ENCODE measurements at regions not wholly inside any gene's neighbourhood (a gene's known extent, or its start where the extent isn't known, plus 50 kb on each side); places are given as distances from the start of the nearest gene placed in this dataset.
A peak's percentile ranks its signal among the peaks of the same experiment; 100 is the strongest.

DNA sequence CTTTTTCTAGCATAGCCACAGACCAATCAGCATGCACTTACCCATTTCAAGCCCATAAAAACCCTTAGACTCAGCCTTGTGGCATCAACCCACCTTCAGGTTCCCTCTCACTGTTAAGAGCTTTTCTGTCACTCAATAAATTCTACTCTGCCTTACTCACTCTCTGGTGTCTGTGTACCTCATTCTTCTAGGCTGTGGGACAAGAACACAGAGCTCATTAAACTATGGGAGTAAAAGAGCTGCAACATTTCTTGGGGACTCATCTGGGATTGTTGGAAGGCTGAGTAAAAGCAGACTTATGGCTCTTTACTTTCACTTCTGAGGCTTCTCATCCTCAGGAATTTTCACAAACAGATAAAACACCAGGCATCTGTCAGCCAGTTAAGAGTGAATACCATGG is 879.3 kb downstream of the ROBO2 start:
- Histone ChIP-seq H3K4me1 (ENCODE audit: insufficient read depth, low read length) (no peaks in the 10 kb centered on the region), H3K4me2 (ENCODE audit: insufficient read depth, low read length) (no peak overlapping the region), H2AFZ (ENCODE audit: low read length) (no peak overlapping the region), H3K4me3 (ENCODE audit: insufficient read depth, low read length) (no peak overlapping the region), H3K79me2 (ENCODE audit: insufficient read depth, low read length) (no peaks in the 10 kb centered on the region), H4K20me1 (ENCODE audit: insufficient read depth, low read length) (no peaks in the 10 kb centered on the region), H3K36me3 (ENCODE audit: insufficient read depth, low read length) (no peaks in the 10 kb centered on the region), H3K9me3 (ENCODE audit: low read depth, low read length) (peaks cover 3% of the 10 kb centered on the region), H3K27me3 (ENCODE audit: insufficient read depth, low read length) (no peaks in the 10 kb centered on the region), H3K27ac (ENCODE audit: low read depth, low read length) (no peak overlapping the region)
- TF ChIP-seq, protein P1, sequence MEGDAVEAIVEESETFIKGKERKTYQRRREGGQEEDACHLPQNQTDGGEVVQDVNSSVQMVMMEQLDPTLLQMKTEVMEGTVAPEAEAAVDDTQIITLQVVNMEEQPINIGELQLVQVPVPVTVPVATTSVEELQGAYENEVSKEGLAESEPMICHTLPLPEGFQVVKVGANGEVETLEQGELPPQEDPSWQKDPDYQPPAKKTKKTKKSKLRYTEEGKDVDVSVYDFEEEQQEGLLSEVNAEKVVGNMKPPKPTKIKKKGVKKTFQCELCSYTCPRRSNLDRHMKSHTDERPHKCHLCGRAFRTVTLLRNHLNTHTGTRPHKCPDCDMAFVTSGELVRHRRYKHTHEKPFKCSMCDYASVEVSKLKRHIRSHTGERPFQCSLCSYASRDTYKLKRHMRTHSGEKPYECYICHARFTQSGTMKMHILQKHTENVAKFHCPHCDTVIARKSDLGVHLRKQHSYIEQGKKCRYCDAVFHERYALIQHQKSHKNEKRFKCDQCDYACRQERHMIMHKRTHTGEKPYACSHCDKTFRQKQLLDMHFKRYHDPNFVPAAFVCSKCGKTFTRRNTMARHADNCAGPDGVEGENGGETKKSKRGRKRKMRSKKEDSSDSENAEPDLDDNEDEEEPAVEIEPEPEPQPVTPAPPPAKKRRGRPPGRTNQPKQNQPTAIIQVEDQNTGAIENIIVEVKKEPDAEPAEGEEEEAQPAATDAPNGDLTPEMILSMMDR (IDR thresholded peaks at IDR 0.05; ENCODE audit: extremely low read depth, low read depth, low read length), result no peak
- peak; percentile 26 for DNase-seq (ENCODE audit: insufficient read length, low spot score, missing footprints)

DNA sequence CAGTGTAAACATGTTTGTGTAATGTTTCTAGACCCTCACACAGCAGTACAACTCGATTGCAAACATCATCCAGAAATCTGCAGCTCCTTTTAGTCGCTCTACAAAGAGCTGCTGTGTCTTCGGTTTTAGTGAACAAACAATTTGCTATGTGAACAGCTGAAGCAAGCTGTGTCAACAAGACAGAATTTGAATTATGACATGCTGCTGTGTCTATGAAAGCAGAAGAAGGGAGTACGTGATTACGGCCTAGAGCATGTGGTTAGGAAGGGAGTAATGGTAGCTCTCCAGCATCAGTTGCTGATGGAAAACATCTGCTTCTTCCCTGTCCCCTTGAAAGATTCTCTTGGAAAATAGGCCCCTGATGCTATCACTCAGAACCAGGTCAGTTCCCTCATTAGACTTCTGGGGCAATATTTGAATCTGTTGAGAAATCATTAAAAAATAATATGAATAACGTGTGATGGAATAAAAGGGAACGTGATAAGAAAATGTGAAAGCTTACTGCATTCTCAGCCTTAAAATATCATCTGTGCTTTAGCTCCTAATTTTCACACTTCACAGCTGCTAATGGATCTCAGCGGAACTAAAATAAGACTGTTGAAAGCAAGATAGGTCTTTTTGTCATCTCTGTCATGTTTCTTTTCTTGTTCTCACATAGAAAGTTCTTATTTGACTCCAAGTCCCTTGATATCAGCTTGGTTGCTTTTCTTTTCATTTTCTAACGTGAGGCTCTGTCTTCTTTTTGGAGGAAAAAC is 891.5 kb downstream of the ROBO2 start:
- Histone ChIP-seq H3K36me3 (ENCODE audit: insufficient read depth, low read length) (no peaks in the 10 kb centered on the region), H4K20me1 (ENCODE audit: insufficient read depth, low read length) (no peaks in the 10 kb centered on the region), H3K79me2 (ENCODE audit: insufficient read depth, low read length) (no peaks in the 10 kb centered on the region), H3K27ac (ENCODE audit: low read depth, low read length) (no peak overlapping the region), H3K27me3 (ENCODE audit: insufficient read depth, low read length) (no peaks in the 10 kb centered on the region), H3K4me1 (ENCODE audit: insufficient read depth, low read length) (no peaks in the 10 kb centered on the region), H3K4me3 (ENCODE audit: insufficient read depth, low read length) (no peak overlapping the region), H2AFZ (ENCODE audit: low read length) (no peak overlapping the region), H3K9me3 (ENCODE audit: low read depth, low read length) (no peaks in the 10 kb centered on the region), H3K4me2 (ENCODE audit: insufficient read depth, low read length) (no peak overlapping the region)
- TF ChIP-seq, protein P1 (IDR thresholded peaks at IDR 0.05; ENCODE audit: extremely low read depth, low read depth, low read length), result no peak
- no peak for DNase-seq (ENCODE audit: insufficient read length, low spot score, missing footprints)

DNA sequence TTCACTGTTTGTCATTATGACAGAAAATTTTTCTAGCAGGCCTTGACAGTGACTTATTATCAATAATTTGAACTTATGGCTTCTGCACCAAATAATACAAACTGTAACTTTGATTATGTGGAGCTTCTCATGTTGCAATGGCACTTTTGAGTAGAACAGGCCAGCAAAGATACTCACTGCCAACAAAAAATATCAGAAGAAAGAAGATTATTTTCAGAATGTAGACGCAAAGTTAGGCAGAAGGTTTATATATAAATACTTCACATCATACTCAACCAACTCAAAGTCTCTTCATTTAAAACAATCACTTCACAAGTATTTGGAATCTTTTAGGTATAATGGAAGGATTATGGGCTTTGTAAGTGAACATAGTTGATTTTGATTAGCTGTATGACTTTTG is 893.0 kb downstream of the ROBO2 start:
- H3K27ac ChIP-seq (ENCODE audit: low read depth, low read length), result no peak overlapping the region
- H3K9me3 ChIP-seq (ENCODE audit: low read depth, low read length), result no peaks in the 10 kb centered on the region
- H3K79me2 ChIP-seq (ENCODE audit: insufficient read depth, low read length), result no peaks in the 10 kb centered on the region
- no peaks in the 10 kb centered on the region for H3K4me1 ChIP-seq (ENCODE audit: insufficient read depth, low read length)
- H3K4me2 ChIP-seq (ENCODE audit: insufficient read depth, low read length), result no peak overlapping the region
- no peaks in the 10 kb centered on the region for H3K27me3 ChIP-seq (ENCODE audit: insufficient read depth, low read length)
- no peaks in the 10 kb centered on the region for H4K20me1 ChIP-seq (ENCODE audit: insufficient read depth, low read length)
- TF ChIP-seq, protein P1 (IDR thresholded peaks at IDR 0.05; ENCODE audit: extremely low read depth, low read depth, low read length), result no peak
- H2AFZ ChIP-seq (ENCODE audit: low read length), result no peak overlapping the region
- no peak overlapping the region for H3K4me3 ChIP-seq (ENCODE audit: insufficient read depth, low read length)
- H3K36me3 ChIP-seq (ENCODE audit: insufficient read depth, low read length), result no peaks in the 10 kb centered on the region
- DNase-seq (ENCODE audit: insufficient read length, low spot score, missing footprints), result no peak

DNA sequence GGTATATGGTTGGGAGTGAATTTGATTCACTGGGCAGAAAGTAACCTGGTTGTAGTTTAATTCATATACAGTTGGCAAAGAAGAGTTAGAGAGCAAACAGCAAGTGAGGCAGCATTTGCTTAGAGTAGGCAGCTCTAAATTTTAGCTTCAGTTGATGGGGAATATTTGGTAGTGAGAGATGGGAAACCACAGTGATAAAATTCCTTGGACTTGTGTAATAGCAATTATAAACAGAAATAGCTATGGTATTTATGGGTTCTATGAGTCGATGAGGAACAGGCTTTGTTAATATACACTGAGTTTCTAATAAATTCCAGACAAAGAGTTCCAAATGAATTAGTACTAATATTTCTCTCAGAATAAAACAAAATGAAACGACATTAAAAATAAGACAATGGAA is 894.0 kb downstream of the ROBO2 start:
- H3K4me1 ChIP-seq (ENCODE audit: insufficient read depth, low read length), result no peaks in the 10 kb centered on the region
- TF ChIP-seq, protein P1 (IDR thresholded peaks at IDR 0.05; ENCODE audit: extremely low read depth, low read depth, low read length), result no peak
- no peak overlapping the region for H3K4me2 ChIP-seq (ENCODE audit: insufficient read depth, low read length)
- H3K27me3 ChIP-seq (ENCODE audit: insufficient read depth, low read length), result no peaks in the 10 kb centered on the region
- no peaks in the 10 kb centered on the region for H3K36me3 ChIP-seq (ENCODE audit: insufficient read depth, low read length)
- no peaks in the 10 kb centered on the region for H3K79me2 ChIP-seq (ENCODE audit: insufficient read depth, low read length)
- no peak overlapping the region for H2AFZ ChIP-seq (ENCODE audit: low read length)
- H3K9me3 ChIP-seq (ENCODE audit: low read depth, low read length), result no peaks in the 10 kb centered on the region
- DNase-seq (ENCODE audit: insufficient read length, low spot score, missing footprints), result no peak
- no peak overlapping the region for H3K4me3 ChIP-seq (ENCODE audit: insufficient read depth, low read length)
- no peaks in the 10 kb centered on the region for H4K20me1 ChIP-seq (ENCODE audit: insufficient read depth, low read length)
- no peak overlapping the region for H3K27ac ChIP-seq (ENCODE audit: low read depth, low read length)

Measured in osteoblast (primary cell).